HepG2 (cell line): ENCODE measurements at regions not wholly inside any gene's neighbourhood (a gene's known extent, or its start where the extent isn't known, plus 50 kb on each side); places are given as distances from the start of the nearest gene placed in this dataset.

Source experiments
- ATAC-seq: fragments of 200-7000 bp; cut with Tn5 transposase; 3 replicates; pipeline ENCODE4 v1.9.1; 2020; ENCODE audit warnings: mild to moderate bottlenecking, moderate library complexity
- BruUV-seq: library from RNA; stranded (reverse); fragments of 400-500 nt; replicated peaks from 2 replicates; lab custom pipeline; 2021; lab: Mats Ljungman, UMichigan
- CTCF ChIA-PET: fragments of 300-600 bp; formaldehyde crosslinking; extraction: SDS; loops from one replicate; lab custom pipeline; 2021; ENCODE audit warnings: low total read pairs, inconsistent platforms, low intra/inter-chr PET ratio; lab: Yijun Ruan, JAX
- POLR2A ChIA-PET: fragments of 350-600 bp; sonication (Branson Sonifier 250); formaldehyde crosslinking; loops from one replicate; lab custom pipeline; 2020; ENCODE audit warnings: antibody characterized with exemption, inconsistent platforms; lab: Yijun Ruan, JAX
- DNase-seq: peaks from one replicate; pipeline ENCODE4 v3.0.0-alpha.2; 2015; ENCODE audit warnings: low spot score
- FAIRE-seq: peaks from 3 replicates; lab custom pipeline; 2011; peaks lifted over from hg19 to GRCh38; lab: Jason Lieb, UNC
- H2AFZ ChIP-seq: one replicate; pipeline ENCODE4 v1.6.1; 2011; ENCODE audit warnings: low read length, inconsistent platforms
- H3K27ac ChIP-seq: fragments of 300-600 bp; 3 replicates; pipeline ENCODE4 v1.8.0; 2011; ENCODE audit warnings: mixed run types, mild to moderate bottlenecking, mixed read lengths, low read length, inconsistent platforms; ENCODE audit not compliant: insufficient read depth; ENCODE audit errors: extremely low read length
- H3K27me3 ChIP-seq, 2 experiments: fragments of 200-600 bp in 1 of 2; 2 replicates in 1 of 2; 3 replicates in 1 of 2; pipeline versions ENCODE4 v1.6.0 to v1.8.0; 2011; ENCODE audit warnings: low read length in 2 of 2, mild to moderate bottlenecking in 2 of 2, moderate library complexity in 2 of 2, inconsistent platforms in 1 of 2; ENCODE audit not compliant: insufficient read depth in 2 of 2, control insufficient read depth in 1 of 2
- H3K36me3 ChIP-seq, 2 experiments: fragments of 200-600 bp in 1 of 2; replicated peaks in 1 of 2; 2 replicates in 1 of 2; 3 replicates in 1 of 2; pipeline versions ENCODE4 v1.5.1 to v1.8.0; 2011; ENCODE audit warnings: low read length in 2 of 2, inconsistent platforms in 1 of 2; ENCODE audit not compliant: insufficient read depth in 2 of 2, control insufficient read depth in 1 of 2
- H3K4me1 ChIP-seq: 2 replicates; pipeline ENCODE4 v1.5.1; 2012; ENCODE audit warnings: low read length, inconsistent platforms; ENCODE audit not compliant: insufficient read depth
- H3K4me2 ChIP-seq: 2 replicates; pipeline ENCODE4 v1.6.0; 2011; ENCODE audit warnings: low read depth, low read length, inconsistent platforms
- H3K4me3 ChIP-seq, 3 experiments: fragments of 200-600 bp in 1 of 3; sonication (generic), shearing (Covaris generic) in 1 of 3; replicated peaks in 1 of 3; 2 replicates each; pipeline ENCODE4 v1.5.1; 2011 to 2016; ENCODE audit warnings: low read length in 3 of 3, inconsistent platforms in 2 of 3, low read depth in 2 of 3, mild to moderate bottlenecking in 2 of 3, control low read depth in 1 of 3, mixed read lengths in 1 of 3; ENCODE audit not compliant: insufficient read depth in 1 of 3
- H3K79me2 ChIP-seq: one replicate; pipeline ENCODE4 v1.6.1; 2011; ENCODE audit warnings: low read length, inconsistent platforms; ENCODE audit not compliant: insufficient read depth
- H3K9ac ChIP-seq: 2 replicates; pipeline ENCODE4 v1.6.0; 2011; ENCODE audit warnings: mild to moderate bottlenecking, low read depth, low read length, inconsistent platforms; ENCODE audit not compliant: insufficient read depth
- H3K9me3 ChIP-seq: 2 replicates; pipeline ENCODE4 v1.5.1; 2012; ENCODE audit warnings: mild to moderate bottlenecking, low read length
- H4K20me1 ChIP-seq: 2 replicates; pipeline ENCODE4 v1.6.0; 2011; ENCODE audit warnings: inconsistent platforms, mild to moderate bottlenecking, low read length, moderate library complexity; ENCODE audit not compliant: insufficient read depth
- ARNTL ChIP-seq: sonication (generic); formaldehyde crosslinking; IDR thresholded peaks from 2 replicates; pipeline ENCODE4 v1.4.0; 2020; ENCODE audit warnings: mild to moderate bottlenecking, missing genetic modification reagents
- BATF2 ChIP-seq: sonication (generic); formaldehyde crosslinking; IDR thresholded peaks from 2 replicates; pipeline ENCODE4 v1.8.0; 2022; ENCODE audit warnings: mild to moderate bottlenecking, missing genetic modification reagents, moderate library complexity
- HNF4A ChIP-seq: sonication (generic); formaldehyde crosslinking; IDR thresholded peaks from 2 replicates; pipeline ENCODE4 v1.4.0; 2020; ENCODE audit warnings: missing genetic modification reagents
- MZF1 ChIP-seq: sonication (generic); formaldehyde crosslinking; IDR thresholded peaks from 2 replicates; pipeline ENCODE4 v1.8.1; 2023; ENCODE audit warnings: mild to moderate bottlenecking, missing genetic modification reagents, borderline replicate concordance
- NBN ChIP-seq: fragments of 450-650 bp; conservative IDR thresholded peaks from 2 replicates; pipeline ENCODE4 v1.6.1; 2017
- RARA ChIP-seq: IDR thresholded peaks from 2 replicates; pipeline ENCODE4 v1.6.1; 2016; ENCODE audit warnings: missing genetic modification reagents, missing compliant biosample characterization
- REL ChIP-seq: sonication (generic); formaldehyde crosslinking; conservative IDR thresholded peaks from 2 replicates; pipeline ENCODE4 v1.8.0; 2022; ENCODE audit warnings: mild to moderate bottlenecking, missing genetic modification reagents, moderate library complexity
- RFXAP ChIP-seq: sonication (generic); formaldehyde crosslinking; IDR thresholded peaks from 2 replicates; pipeline ENCODE4 v1.4.0; 2020; ENCODE audit warnings: missing genetic modification reagents, borderline replicate concordance
- ZBTB1 ChIP-seq: sonication (generic); formaldehyde crosslinking; IDR thresholded peaks from 2 replicates; pipeline ENCODE4 v1.4.0; 2020; ENCODE audit warnings: missing genetic modification reagents, borderline replicate concordance
- ZMAT5 ChIP-seq: sonication (generic); formaldehyde crosslinking; IDR thresholded peaks from 2 replicates; pipeline ENCODE4 v1.5.0; 2020; ENCODE audit warnings: mild to moderate bottlenecking, low read depth, missing genetic modification reagents, borderline replicate concordance
- WGBS: methylation state at CpG from one replicate; pipeline ENCODE4 v1.1.6; 2017; ENCODE audit warnings: low lambda C conversion rate; 5-methylcytosine and 5-hydroxymethylcytosine counted together
- in situ Hi-C: cut with HindIII; loops from 2 replicates; pipeline ENCODE4 v1.10.0; 2017; ENCODE audit warnings: low pct_unique_long_range_greater_than_20kb; ENCODE audit not compliant: extremely low pct_ligation_motif_present
- intact Hi-C: fragments of 100-400 bp; cut with micrococcal nuclease; formaldehyde crosslinking; loops from one replicate; pipeline ENCODE4 v1.10.0; 2022; ENCODE audit not compliant: unreplicated experiment
- TF ChIP-seq, protein P1 (sequence below): sonication (generic); formaldehyde crosslinking; IDR thresholded peaks from 2 replicates; pipeline ENCODE4 v1.5.1; 2020; ENCODE audit warnings: mild to moderate bottlenecking, moderate library complexity, missing genetic modification reagents

DNA sequence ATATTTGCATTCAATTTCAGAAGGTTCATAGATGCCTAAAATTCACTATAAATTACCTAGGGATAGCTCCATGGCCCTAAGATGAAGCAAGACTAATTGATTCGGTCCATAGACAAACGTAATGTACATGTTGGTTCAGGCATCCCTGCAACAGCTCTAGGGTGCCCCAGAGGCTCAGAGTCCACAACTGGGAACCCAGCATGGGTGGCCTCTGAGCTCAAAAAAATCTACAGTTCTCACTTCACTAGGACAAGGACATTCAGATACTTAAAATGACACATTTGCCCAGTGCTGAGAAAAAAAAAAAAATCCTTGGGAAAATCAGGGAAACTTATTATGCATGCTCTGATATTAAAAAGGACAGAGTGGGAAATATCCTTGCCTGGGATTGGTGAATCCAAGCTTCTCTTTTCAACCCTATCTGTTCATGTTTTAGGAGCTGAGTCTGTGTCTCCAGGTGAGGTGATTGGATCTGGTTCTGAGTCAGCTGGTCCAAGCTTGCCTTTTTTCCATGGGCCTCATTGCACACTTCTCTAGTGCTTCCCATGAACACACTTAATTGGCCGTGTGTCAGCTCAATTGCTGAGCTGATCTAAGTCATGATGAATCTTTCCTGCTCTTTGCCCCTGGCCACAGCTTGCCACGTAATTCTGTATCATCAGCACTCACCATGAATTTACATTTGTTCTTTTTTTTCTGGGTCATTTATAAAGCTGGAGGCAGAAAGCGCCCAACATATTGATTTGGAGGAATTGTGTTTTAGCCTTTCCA is 116.3 kb upstream of the RCN1 start:
- Histone ChIP-seq H3K27me3 (peaks cover 0 to 11% of the 10 kb centered on the region in 2 experiments; a peak in 1 of 5 replicates), H3K9me3 (no peaks in the 10 kb centered on the region), H2AFZ (no peak overlapping the region), H3K4me1 (no peaks in the 10 kb centered on the region), H3K27ac (no peak overlapping the region), H3K9ac (no peak overlapping the region), H3K36me3 (no peaks in the 10 kb centered on the region), H3K4me3 (no peak overlapping the region), H3K4me2 (no peak overlapping the region), H4K20me1 (no peaks in the 10 kb centered on the region), H3K79me2 (no peaks in the 10 kb centered on the region)
- ChIA-PET CTCF (no interaction called here), POLR2A (no interaction called here)
- WGBS = 11% methylated on average over 5 of the region's 5 CpGs
- peak; percentile 46; the same call in 1 of the 3 replicates for ATAC-seq
- DNase-seq = no peak
- no TSS peak for BruUV-seq
- in situ Hi-C loops = loop anchor here (25.0 kb wide), 1 partner anchor 737 kb away; no protein-coding TSS in a partner anchor
- intact Hi-C loops = no loop called here
- FAIRE-seq = no peak
- TF ChIP-seq HNF4A (CRISPR knock-in tag) = peak; percentile 27; the same call in 1 of the 2 replicates
- TF ChIP-seq, protein P1, sequence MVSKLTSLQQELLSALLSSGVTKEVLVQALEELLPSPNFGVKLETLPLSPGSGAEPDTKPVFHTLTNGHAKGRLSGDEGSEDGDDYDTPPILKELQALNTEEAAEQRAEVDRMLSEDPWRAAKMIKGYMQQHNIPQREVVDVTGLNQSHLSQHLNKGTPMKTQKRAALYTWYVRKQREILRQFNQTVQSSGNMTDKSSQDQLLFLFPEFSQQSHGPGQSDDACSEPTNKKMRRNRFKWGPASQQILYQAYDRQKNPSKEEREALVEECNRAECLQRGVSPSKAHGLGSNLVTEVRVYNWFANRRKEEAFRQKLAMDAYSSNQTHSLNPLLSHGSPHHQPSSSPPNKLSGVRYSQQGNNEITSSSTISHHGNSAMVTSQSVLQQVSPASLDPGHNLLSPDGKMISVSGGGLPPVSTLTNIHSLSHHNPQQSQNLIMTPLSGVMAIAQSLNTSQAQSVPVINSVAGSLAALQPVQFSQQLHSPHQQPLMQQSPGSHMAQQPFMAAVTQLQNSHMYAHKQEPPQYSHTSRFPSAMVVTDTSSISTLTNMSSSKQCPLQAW (CRISPR knock-in tag) = no peak

- Histone ChIP-seq H3K27me3 (peaks cover 0 to 16% of the 10 kb centered on the region in 2 experiments; a peak in 1 of 5 replicates), H3K9me3 (no peaks in the 10 kb centered on the region), H3K4me1 (no peaks in the 10 kb centered on the region), H3K79me2 (no peaks in the 10 kb centered on the region), H2AFZ (no peak overlapping the region), H3K36me3 (no peaks in the 10 kb centered on the region), H3K9ac (no peak overlapping the region), H3K4me3 (no peak overlapping the region), H3K4me2 (no peak overlapping the region), H4K20me1 (no peaks in the 10 kb centered on the region), H3K27ac (no peak overlapping the region)
- in situ Hi-C loops (loop anchor here (25.0 kb wide), 1 partner anchor 736 kb away; no protein-coding TSS in a partner anchor), intact Hi-C loops (no loop called here)
- WGBS = 11% methylated on average over 4 of the region's 4 CpGs
- POLR2A ChIA-PET = no interaction called here
- no TSS peak for BruUV-seq
- no peak for DNase-seq
- TF ChIP-seq RFXAP (CRISPR knock-in tag) = no peak
- no peak for TF ChIP-seq ZMAT5 (CRISPR knock-in tag)
- TF ChIP-seq NBN = no peak
- no peak for TF ChIP-seq BATF2
- TF ChIP-seq ARNTL (CRISPR knock-in tag) = no peak
- TF ChIP-seq ZBTB1 (CRISPR knock-in tag) = no peak
- TF ChIP-seq MZF1 (CRISPR knock-in tag) = no peak
- TF ChIP-seq RARA = no peak
- no peak for TF ChIP-seq REL (CRISPR knock-in tag)
- CTCF ChIA-PET = no interaction called here
- no peak for ATAC-seq
- no peak for FAIRE-seq
Observed at GRCh38 chr11:31973172-31973571, 117.7 kb upstream of the RCN1 start.
